CD4-positive, alpha-beta T cell (primary cell): ENCODE measurements at regions not wholly inside any gene's neighbourhood (a gene's known extent, or its start where the extent isn't known, plus 50 kb on each side); places are given as distances from the start of the nearest gene placed in this dataset.

ENCODE experiments used
- ATAC-seq: fragments of 200-7000 bp; cut with Tn5 transposase; one replicate; pipeline ENCODE4 v1.10.0; 2022; ENCODE audit warnings: mild to moderate bottlenecking; ENCODE audit not compliant: poor library complexity
- CTCF ChIA-PET: fragments of 350-600 bp; sonication (Branson Sonifier 250); formaldehyde crosslinking; loops from one replicate; lab custom pipeline; 2021; ENCODE audit warnings: antibody characterized with exemption, inconsistent platforms; lab: Charles Lee
- POLR2A ChIA-PET: fragments of 350-600 bp; sonication (Branson Sonifier 250); formaldehyde crosslinking; loops from one replicate; lab custom pipeline; 2021; ENCODE audit warnings: antibody characterized with exemption, inconsistent platforms; lab: Charles Lee
- DNase-seq, 14 experiments: peaks; one replicate each; pipeline ENCODE4 v3.0.0-alpha.2; 2013 to 2020; ENCODE audit warnings: mixed read lengths in 2 of 14
- H3K27ac ChIP-seq, 2 donors: one replicate each; pipeline versions ENCODE4 v1.5.1 to v1.7.0; 2013; ENCODE audit warnings: low read length in 2 of 2, low read depth in 1 of 2, mild to moderate bottlenecking in 1 of 2
- H3K27me3 ChIP-seq, 2 experiments: 1 replicate in 1 of 2; 2 replicates in 1 of 2; pipeline versions ENCODE4 v1.6.1 to v1.7.0; 2013; ENCODE audit warnings: low read length in 2 of 2, control low read depth in 1 of 2, mild to moderate bottlenecking in 1 of 2, moderate library complexity in 1 of 2; ENCODE audit not compliant: insufficient read depth in 2 of 2, control insufficient read depth in 1 of 2
- H3K36me3 ChIP-seq: one replicate; pipeline ENCODE4 v1.6.1; 2013; ENCODE audit warnings: low read length, control low read depth; ENCODE audit not compliant: insufficient read depth
- H3K4me1 ChIP-seq: one replicate; pipeline ENCODE4 v1.6.1; 2013; ENCODE audit warnings: low read length, control low read depth; ENCODE audit not compliant: insufficient read depth
- H3K4me3 ChIP-seq: one replicate; pipeline ENCODE4 v1.5.1; 2013; ENCODE audit warnings: mild to moderate bottlenecking, low read length, moderate library complexity
- H3K9me3 ChIP-seq, 2 experiments: 1 replicate in 1 of 2; 2 replicates in 1 of 2; pipeline versions ENCODE4 v1.6.1 to v1.7.0; 2013; ENCODE audit warnings: low read length in 2 of 2, mild to moderate bottlenecking in 2 of 2, control low read depth in 1 of 2, moderate library complexity in 1 of 2; ENCODE audit not compliant: control insufficient read depth in 1 of 2, insufficient read depth in 1 of 2
- H3K27ac Mint-ChIP-seq: one replicate; pipeline ENCODE4 v1.8.0; 2020; ENCODE audit warnings: mixed read lengths
- H3K27me3 Mint-ChIP-seq: one replicate; pipeline ENCODE4 v1.8.0; 2021; ENCODE audit warnings: mixed read lengths
- H3K36me3 Mint-ChIP-seq: one replicate; pipeline ENCODE4 v1.8.0; 2021; ENCODE audit warnings: low read depth, mixed read lengths
- H3K4me1 Mint-ChIP-seq: one replicate; pipeline ENCODE4 v1.8.0; 2021; ENCODE audit warnings: low read depth, mixed read lengths
- H3K4me3 Mint-ChIP-seq: one replicate; pipeline ENCODE4 v1.8.0; 2020; ENCODE audit warnings: mild to moderate bottlenecking, mixed read lengths
- H3K9me3 Mint-ChIP-seq: one replicate; pipeline ENCODE4 v1.8.0; 2020; ENCODE audit warnings: mixed read lengths
- intact Hi-C, 2 experiments: fragments of 100-400 bp; cut with DNase I in 1 of 2; cut with micrococcal nuclease in 1 of 2; formaldehyde crosslinking; loops; one replicate each; pipeline versions ENCODE4 v1.15.1 to v1.9.0; 2023 to 2025; cut with DNase I, micrococcal nuclease
- TF ChIP-seq, protein P1 (sequence below): fragments of 200-600 bp; IDR thresholded peaks from one replicate; pipeline ENCODE4 v1.8.0; 2022; ENCODE audit warnings: antibody characterized with exemption, mild to moderate bottlenecking

DNA sequence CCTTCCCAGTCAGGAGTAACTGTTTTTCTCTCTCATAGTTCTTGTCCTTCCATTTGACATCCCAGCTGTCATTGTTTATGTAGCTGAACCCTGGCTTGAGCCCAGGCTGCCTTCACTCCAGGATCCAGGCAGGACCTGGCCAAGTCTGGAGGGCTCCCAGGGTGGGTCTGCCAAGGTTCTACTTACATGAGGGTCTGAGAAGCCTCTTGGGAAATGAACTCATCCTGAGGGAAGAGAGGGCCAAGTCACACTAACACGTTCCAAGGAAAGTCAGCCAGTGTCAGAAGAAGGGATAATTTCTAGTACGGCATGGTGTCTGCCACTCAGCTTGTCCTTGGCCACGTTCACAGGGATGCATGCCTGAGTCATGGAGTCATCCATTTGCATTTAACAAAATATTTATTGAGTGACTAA is 54.8 kb upstream of the SRD5A3 start:
- no peak overlapping the region for H3K27ac Mint-ChIP-seq
- TF ChIP-seq, protein P1, sequence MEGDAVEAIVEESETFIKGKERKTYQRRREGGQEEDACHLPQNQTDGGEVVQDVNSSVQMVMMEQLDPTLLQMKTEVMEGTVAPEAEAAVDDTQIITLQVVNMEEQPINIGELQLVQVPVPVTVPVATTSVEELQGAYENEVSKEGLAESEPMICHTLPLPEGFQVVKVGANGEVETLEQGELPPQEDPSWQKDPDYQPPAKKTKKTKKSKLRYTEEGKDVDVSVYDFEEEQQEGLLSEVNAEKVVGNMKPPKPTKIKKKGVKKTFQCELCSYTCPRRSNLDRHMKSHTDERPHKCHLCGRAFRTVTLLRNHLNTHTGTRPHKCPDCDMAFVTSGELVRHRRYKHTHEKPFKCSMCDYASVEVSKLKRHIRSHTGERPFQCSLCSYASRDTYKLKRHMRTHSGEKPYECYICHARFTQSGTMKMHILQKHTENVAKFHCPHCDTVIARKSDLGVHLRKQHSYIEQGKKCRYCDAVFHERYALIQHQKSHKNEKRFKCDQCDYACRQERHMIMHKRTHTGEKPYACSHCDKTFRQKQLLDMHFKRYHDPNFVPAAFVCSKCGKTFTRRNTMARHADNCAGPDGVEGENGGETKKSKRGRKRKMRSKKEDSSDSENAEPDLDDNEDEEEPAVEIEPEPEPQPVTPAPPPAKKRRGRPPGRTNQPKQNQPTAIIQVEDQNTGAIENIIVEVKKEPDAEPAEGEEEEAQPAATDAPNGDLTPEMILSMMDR = no peak
- no peak for ATAC-seq

DNA sequence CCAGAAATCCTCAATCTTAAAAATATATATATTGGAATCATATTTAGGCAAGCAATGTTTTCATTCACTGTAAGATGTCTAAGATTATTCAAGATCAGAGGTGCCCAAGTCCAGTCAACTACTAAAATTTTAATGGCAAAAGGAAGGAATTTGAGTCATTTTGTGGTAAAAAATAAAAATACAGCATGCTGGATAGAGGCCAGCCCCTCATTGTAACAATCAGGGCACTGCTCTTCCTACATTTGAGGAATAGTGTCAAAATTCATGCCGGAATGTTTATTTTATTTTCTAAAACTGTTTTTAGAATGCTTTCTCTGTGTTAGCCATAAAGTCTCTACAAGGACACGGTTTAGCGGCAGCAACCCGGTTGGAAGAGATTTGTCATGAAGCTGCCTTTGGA is 49.9 kb upstream of the SRD5A3 start:
- intact Hi-C loops = no loop called here
- no peak overlapping the region for H3K4me3 ChIP-seq
- Mint-ChIP-seq H3K4me3 (no peak overlapping the region), H3K36me3 (no peaks in the 10 kb centered on the region), H3K27ac (no peak overlapping the region), H3K9me3 (peaks cover 2% of the 10 kb centered on the region), H3K27me3 (peaks cover 22% of the 10 kb centered on the region), H3K4me1 (no peaks in the 10 kb centered on the region)
- DNase-seq (no peak), ATAC-seq (no peak)
- no peaks in the 10 kb centered on the region for H3K9me3 ChIP-seq
- no peaks in the 10 kb centered on the region for H3K36me3 ChIP-seq
- no peaks in the 10 kb centered on the region for H3K4me1 ChIP-seq
- TF ChIP-seq, protein P1 = no peak
- CTCF ChIA-PET = no interaction called here
- H3K27me3 ChIP-seq = peaks cover 0 to 8% of the 10 kb centered on the region in 2 experiments
- POLR2A ChIA-PET = no interaction called here
- H3K27ac ChIP-seq = no peak overlapping the region

More for the DNA sequence above, 54.8 kb upstream of the SRD5A3 start:
- Histone ChIP-seq H3K27me3 (peaks cover 0 to 6% of the 10 kb centered on the region in 2 experiments), H3K36me3 (no peaks in the 10 kb centered on the region), H3K4me3 (no peak overlapping the region), H3K9me3 (no peaks in the 10 kb centered on the region), H3K4me1 (no peaks in the 10 kb centered on the region), H3K27ac (no peak overlapping the region)
- intact Hi-C loops = no loop called here
- H3K27me3 Mint-ChIP-seq = peaks cover 28% of the 10 kb centered on the region
- no peak for DNase-seq
- no peaks in the 10 kb centered on the region for H3K9me3 Mint-ChIP-seq
- ChIA-PET CTCF (no interaction called here), POLR2A (no interaction called here)
- no peaks in the 10 kb centered on the region for H3K36me3 Mint-ChIP-seq
- no peak overlapping the region for H3K4me3 Mint-ChIP-seq
- H3K4me1 Mint-ChIP-seq = no peaks in the 10 kb centered on the region
